ENCODE measurements at regions not wholly inside any gene's neighbourhood (a gene's known extent, or its start where the extent isn't known, plus 50 kb on each side); places are given as distances from the start of the nearest gene placed in this dataset.

GRCh38 chrX:45992402-45993123 is 552.7 kb downstream of the ZNF674 start:
- DNase-seq = no peak
- intact Hi-C loops (cut with micrococcal nuclease) = no loop called here
- H3K4me1 Mint-ChIP-seq = no peaks in the 10 kb centered on the region
- H3K4me1 ChIP-seq (ENCODE audit: control insufficient read depth in 1 of 2, insufficient read depth in 2 of 2, low read length in 2 of 2) = no peaks in the 10 kb centered on the region
- no peak for TF ChIP-seq CTCF (IDR thresholded peaks at IDR 0.05)
- no peak overlapping the region for H3K4me3 Mint-ChIP-seq
- no peak overlapping the region for H3K4me2 ChIP-seq (replicated peaks; ENCODE audit: extremely low read depth, low read length, poor library complexity, severe bottlenecking)
- H3K4me3 ChIP-seq (replicated peaks in 1 of 3; ENCODE audit: low read depth in 2 of 3, low read length in 3 of 3) = no peak overlapping the region
- no peak overlapping the region for H3K27ac Mint-ChIP-seq
- H3K36me3 ChIP-seq (replicated peaks in 1 of 2; ENCODE audit: control insufficient read depth in 1 of 2, insufficient read depth in 2 of 2, low read length in 2 of 2) = no peaks in the 10 kb centered on the region
- H3K79me2 ChIP-seq (ENCODE audit: insufficient read depth, low read length) = no peaks in the 10 kb centered on the region
- H4K20me1 ChIP-seq (ENCODE audit: insufficient read depth, low read length) = no peaks in the 10 kb centered on the region
- peaks cover 0 to 7% (median 2%) of the 10 kb centered on the region in 7 donors for H3K9me3 Mint-ChIP-seq
- H3K27ac ChIP-seq (ENCODE audit: low read depth in 1 of 2, low read length in 2 of 2) = no peak overlapping the region
- H3K9me3 ChIP-seq (replicated peaks in 1 of 2; ENCODE audit: control insufficient read depth in 1 of 2, insufficient read depth in 1 of 2, low read length in 2 of 2) = no peaks in the 10 kb centered on the region
- peaks cover 0 to 6% (median 1%) of the 10 kb centered on the region in 3 donors for H3K27me3 Mint-ChIP-seq (ENCODE audit: low read depth in 3 of 3)
- WGBS (ENCODE audit: insufficient coverage) = no CpG with 5 or more reads among the region's 2 CpGs
- H2AFZ ChIP-seq (ENCODE audit: insufficient read depth, low read depth, low read length, poor library complexity, severe bottlenecking) = no peak overlapping the region
- H3K36me3 Mint-ChIP-seq = no peaks in the 10 kb centered on the region
- no peak overlapping the region for H3K9ac ChIP-seq (ENCODE audit: insufficient read depth, low read length, poor library complexity, severe bottlenecking)
- H3K27me3 ChIP-seq (ENCODE audit: control insufficient read depth in 2 of 2, insufficient read depth in 2 of 2, low read length in 2 of 2) = no peaks in the 10 kb centered on the region

- H3K27ac ChIP-seq (ENCODE audit: low read depth in 1 of 2, low read length in 2 of 2) = no peak overlapping the region
- H3K27me3 ChIP-seq (ENCODE audit: control insufficient read depth in 2 of 2, insufficient read depth in 2 of 2, low read length in 2 of 2) = no peaks in the 10 kb centered on the region
- no peak overlapping the region for H3K4me2 ChIP-seq (replicated peaks; ENCODE audit: extremely low read depth, low read length, poor library complexity, severe bottlenecking)
- H3K36me3 ChIP-seq (replicated peaks in 1 of 2; ENCODE audit: control insufficient read depth in 1 of 2, insufficient read depth in 2 of 2, low read length in 2 of 2) = no peaks in the 10 kb centered on the region
- no peaks in the 10 kb centered on the region for H4K20me1 ChIP-seq (ENCODE audit: insufficient read depth, low read length)
- Mint-ChIP-seq H3K27me3 (ENCODE audit: low read depth in 3 of 3) (peaks cover 0 to 11% (median 0%) of the 10 kb centered on the region in 3 donors), H3K9me3 (peaks cover 0 to 8% (median 3%) of the 10 kb centered on the region in 7 donors), H3K4me3 (no peak overlapping the region), H3K4me1 (no peaks in the 10 kb centered on the region), H3K36me3 (no peaks in the 10 kb centered on the region), H3K27ac (no peak overlapping the region)
- H3K9me3 ChIP-seq (replicated peaks in 1 of 2; ENCODE audit: control insufficient read depth in 1 of 2, insufficient read depth in 1 of 2, low read length in 2 of 2) = peaks cover 7% of the 10 kb centered on the region in 2 donors
- no CpG with 5 or more reads among the region's 2 CpGs for WGBS (ENCODE audit: insufficient coverage)
- H3K4me1 ChIP-seq (ENCODE audit: control insufficient read depth in 1 of 2, insufficient read depth in 2 of 2, low read length in 2 of 2) = no peaks in the 10 kb centered on the region
- DNase-seq = no peak
- intact Hi-C loops (cut with micrococcal nuclease) = no loop called here
- no peaks in the 10 kb centered on the region for H3K79me2 ChIP-seq (ENCODE audit: insufficient read depth, low read length)
- H3K4me3 ChIP-seq (replicated peaks in 1 of 3; ENCODE audit: low read depth in 2 of 3, low read length in 3 of 3) = no peak overlapping the region
- H2AFZ ChIP-seq (ENCODE audit: insufficient read depth, low read depth, low read length, poor library complexity, severe bottlenecking) = no peak overlapping the region
- no peak for TF ChIP-seq CTCF (IDR thresholded peaks at IDR 0.05)
- no peak overlapping the region for H3K9ac ChIP-seq (ENCODE audit: insufficient read depth, low read length, poor library complexity, severe bottlenecking)
These were observed 558.2 kb downstream of the ZNF674 start for GRCh38 chrX:45986971-45987370.
